ENCODE measurements at regions not wholly inside any gene's neighbourhood (a gene's known extent, or its start where the extent isn't known, plus 50 kb on each side); places are given as distances from the start of the nearest gene placed in this dataset.

DNA sequence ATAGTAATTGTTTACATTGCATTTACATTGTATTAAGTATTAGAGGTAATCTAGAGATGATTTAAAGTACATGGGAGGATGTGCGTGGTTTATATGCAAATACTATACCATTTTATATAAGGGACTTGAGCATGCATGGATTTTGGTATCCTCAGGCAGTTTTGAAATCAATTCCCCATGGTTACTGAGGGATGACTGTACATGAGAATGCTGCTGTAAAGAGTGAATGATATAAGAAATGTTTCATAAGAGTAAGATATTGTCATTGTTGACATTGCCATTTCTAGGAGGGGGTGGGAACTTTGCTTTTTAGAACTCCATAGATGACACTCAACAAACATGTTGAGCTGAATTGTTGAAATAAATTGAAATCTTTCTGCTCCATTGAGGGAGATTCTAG, 185.0 kb downstream of the SEMA6A start:
- intact Hi-C loops (cut with DNase I) = no loop called here
- ATAC-seq (ENCODE audit: poor library complexity) = no peak
- no peak for DNase-seq

DNA sequence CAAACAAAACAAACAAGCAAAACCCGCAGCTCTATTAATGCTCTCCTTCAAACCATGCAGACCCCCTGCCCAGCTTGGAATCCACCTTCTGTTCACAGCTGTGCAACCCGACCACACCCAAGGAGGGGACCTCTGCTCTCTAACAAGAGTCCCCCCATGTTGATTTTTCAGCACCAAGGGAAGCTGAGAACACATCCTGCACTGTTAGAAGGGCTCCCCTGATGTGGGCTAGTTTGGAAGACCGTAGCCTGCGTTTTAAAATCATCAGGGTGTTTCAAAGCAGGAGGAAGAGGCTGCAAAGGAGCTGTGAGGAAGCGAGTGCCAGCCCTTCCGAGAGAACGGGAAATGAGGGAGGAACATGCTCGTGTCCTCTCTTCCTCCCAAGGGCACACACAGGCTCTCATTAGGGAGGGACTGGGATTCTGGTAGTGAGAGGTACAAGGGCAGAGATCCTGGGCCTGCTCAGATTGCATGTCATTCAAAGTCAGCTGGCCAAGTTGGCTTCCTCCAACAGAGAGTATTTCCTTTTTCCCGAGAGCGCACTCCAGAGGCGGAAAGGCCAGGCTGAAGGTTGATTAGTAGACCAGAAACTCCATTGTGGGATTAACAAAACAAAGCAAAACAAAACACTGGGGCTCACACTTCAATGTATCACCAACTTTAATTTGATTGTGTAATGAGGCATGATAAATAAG, 185.9 kb downstream of the SEMA6A start:
- intact Hi-C loops (cut with DNase I) = no loop called here
- DNase-seq = no peak
- peak; percentile 59 for ATAC-seq (ENCODE audit: poor library complexity)

DNA sequence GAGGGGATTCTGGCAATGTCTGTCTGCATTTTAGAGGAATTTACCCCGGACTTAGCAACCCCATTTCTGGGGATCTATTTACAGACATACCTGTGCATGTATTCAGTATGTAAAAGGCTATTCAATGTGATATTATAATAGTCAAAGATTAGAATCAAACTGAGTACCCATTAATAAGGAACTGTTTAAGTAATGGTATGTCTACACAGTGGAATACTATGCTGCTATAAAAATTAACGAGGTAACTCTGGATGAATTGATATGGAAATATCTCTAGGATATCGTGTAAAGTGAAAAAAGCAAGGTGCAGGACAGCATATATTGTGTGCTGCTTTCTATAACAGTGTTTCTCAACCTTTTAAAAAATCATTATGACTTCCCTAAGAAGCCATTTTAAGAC, 186.9 kb downstream of the SEMA6A start:
- intact Hi-C loops (cut with DNase I) = no loop called here
- DNase-seq = no peak
- ATAC-seq (ENCODE audit: poor library complexity) = no peak

DNA sequence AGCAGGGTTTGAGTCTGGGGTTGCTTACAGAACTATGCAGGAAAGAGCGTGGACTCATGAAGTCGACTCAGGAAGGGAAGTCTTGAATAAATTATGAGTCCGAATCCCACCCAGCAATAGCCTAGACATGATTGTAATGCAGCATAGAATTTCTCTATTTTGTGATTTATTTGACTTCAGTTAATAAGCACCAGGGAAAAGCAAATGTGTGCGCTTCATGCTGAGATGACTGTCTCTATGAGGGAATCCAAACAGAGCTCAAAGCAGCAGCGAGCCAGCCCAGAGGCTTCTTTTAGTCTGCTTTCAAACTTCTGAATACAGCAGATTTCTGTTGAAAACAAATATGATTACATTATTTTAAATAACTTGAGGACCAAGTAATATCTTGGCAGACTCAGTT, 188.0 kb downstream of the SEMA6A start:
- ATAC-seq (ENCODE audit: poor library complexity) (no peak), DNase-seq (no peak)
- intact Hi-C loops (cut with DNase I) = no loop called here

DNA sequence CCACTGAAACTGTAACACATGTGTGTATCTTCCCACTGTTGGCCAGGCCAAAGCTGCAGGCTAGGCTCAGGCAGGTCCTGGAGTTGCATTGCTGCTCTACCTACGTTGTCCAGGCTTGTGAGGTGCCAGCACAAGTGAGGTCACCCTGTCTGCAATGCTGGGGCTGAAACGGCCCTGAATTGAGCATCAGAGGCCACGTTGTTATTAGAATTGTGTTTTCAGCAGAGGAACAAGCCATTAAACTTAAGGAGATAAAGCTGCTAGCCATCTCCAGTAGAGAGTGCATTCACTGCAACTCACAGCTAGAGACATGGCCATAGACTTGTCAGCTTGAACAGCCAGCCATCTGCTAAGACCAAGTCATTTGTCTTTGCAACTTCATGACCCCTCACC, 191.8 kb downstream of the SEMA6A start:
- ATAC-seq (ENCODE audit: poor library complexity) (no peak), DNase-seq (no peak)
- intact Hi-C loops (cut with DNase I) = no loop called here

DNA sequence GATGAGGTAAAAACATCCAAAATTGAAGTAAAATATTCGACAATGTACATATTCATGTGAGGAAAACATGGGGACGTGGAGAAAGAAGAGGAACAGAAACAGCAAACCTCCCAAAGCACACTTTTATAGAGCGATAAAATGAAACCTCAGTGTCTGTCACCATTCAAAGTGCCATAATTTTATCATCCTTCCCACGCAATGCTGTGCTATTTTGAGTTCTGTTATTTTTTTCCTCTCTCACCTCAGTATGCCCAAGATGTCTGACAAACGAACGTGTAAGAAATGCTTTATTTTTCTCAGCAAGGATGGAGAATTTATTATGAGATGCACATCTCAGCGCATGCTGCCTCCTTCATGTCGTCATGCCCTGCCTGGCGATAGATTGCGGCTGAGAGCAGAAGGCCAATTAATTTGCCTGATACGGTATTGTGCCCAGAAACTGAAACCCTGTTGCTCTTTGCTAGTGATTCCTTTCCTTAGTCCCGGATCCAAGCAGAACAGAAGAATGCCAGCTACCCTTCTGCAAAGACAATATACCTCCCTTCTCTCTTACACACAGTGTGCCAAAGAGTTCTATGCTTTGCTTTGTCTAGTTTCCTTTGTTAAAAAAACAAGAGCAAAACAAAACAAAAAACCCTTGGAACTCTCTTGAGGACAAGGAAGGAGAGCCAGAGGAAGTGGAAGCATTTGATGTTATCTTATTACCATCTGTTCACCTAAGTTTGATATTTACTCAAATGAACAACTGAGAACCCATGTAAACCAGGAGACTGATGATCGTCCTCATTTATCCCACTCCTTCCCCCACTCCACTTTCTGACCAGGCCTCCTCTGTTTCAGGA, 192.4 kb downstream of the SEMA6A start:
- DNase-seq (no peak), ATAC-seq (ENCODE audit: poor library complexity) (no peak)
- intact Hi-C loops (cut with DNase I) = no loop called here

DNA sequence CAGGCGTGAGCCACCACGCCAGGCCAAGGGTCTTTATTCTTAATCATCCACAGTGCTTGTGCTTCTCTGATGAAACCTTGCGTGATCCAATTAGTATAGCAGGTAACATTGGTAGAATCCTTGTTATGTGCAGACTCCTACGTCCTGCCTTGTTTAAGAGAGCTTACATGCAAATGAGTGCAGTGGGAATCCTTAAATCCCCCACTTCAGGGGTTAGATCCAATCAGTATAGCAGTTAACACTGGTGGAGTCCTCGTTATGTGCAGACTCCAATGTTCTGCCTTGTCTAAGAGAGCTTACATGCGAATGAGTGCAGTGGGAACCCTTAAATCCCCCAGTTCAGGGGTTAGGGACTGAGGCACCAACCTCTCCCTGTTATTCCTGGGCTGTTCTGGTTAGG, 193.4 kb downstream of the SEMA6A start:
- no peak for DNase-seq
- no peak for ATAC-seq (ENCODE audit: poor library complexity)
- intact Hi-C loops (cut with DNase I) = no loop called here

DNA sequence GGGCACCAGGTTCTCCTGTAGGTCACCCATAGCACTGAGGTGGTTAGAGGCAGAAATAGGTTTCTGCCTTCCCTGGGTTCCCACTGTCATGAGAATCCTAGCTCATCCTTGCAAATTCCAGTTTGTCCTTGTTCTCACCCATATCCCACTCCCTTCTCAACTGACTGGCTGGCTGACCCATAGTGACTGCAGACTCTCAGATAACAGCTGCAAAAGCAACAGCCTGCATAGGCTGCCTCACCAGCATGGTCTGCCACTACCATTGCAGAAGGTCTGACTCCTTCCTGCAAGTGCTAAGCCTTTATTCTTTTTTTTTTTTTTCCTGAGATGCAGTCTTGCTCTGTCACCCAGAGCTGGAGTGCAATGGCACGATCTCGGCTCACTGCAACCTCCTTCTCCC, 194.0 kb downstream of the SEMA6A start:
- no peak for DNase-seq
- ATAC-seq (ENCODE audit: poor library complexity) = no peak
- intact Hi-C loops (cut with DNase I) = no loop called here

DNA sequence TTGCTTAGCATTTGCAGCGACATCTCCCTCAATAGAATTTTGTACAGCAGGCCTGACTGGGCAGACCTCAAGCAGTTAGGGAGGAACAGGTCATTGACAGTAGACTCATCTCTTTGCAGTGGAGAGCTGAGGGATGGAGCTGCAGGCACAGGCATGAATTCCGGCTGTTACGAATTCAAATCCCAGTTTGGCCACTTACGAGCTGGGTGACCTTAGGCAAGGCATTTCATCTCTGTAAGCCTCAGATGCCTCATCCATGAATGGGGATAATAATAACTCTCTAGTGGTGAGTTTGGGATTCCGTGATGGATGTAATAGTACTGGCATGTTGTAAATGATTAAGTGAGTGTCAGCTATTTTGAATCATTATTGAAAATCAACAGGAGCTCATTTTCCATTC, 195.3 kb downstream of the SEMA6A start:
- intact Hi-C loops (cut with DNase I) = no loop called here
- DNase-seq = no peak
- no peak for ATAC-seq (ENCODE audit: poor library complexity)

DNA sequence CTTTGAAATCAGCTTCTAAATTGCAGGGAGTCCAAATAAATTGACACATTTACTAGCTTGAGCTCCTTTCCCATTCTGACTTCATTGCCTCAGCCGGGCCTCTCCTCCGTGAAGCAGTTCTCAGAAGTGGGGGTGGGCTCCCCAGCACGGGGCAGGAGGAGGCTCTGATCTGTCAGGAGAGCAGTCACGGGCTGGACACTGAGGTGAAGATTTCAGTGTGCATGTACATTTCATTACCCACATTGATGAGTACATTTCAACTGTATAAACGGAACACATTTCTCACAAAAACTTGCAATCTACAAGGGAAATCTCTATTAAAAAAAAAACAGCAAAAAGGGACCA, 195.9 kb downstream of the SEMA6A start:
- ATAC-seq (ENCODE audit: poor library complexity) = no peak
- intact Hi-C loops (cut with DNase I) = no loop called here
- DNase-seq = no peak

DNA sequence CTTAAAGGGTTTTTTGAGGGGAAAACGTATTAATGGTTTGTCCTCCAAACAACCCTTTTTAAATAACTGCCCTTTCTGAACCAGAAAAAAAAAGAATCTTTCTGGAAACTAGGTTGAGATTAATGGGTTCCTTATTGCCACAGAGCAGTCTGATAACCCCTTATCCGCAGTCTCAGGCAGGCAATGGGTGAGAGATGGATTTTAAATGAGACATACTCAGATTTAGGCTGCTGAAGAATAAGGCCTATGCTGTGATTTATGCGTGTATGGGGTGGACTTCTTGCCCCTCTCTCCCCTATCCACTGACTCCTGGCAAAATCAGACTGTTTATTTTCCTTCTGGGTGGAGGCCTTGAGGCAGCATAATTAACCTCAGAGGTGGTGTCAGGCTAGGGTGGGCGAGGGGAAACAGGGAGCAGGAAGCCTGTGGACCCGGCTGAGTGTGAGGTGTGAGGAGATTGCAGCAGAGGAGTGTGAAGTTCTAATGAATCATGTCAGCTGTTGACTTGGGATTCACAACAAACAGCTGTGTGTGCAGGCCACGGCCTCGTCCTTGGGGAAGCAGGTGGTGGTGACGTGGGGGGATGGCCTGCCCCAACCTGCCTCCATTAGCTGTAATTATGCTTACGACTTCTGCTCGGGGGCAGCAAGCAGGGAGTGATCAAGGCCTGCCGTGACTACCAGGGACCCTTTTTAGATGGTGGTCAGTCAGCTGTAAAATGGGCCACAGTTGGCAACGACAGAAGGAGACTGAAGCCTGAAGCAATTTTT, 196.4 kb downstream of the SEMA6A start:
- ATAC-seq (ENCODE audit: poor library complexity) (no peak), DNase-seq (no peak)
- intact Hi-C loops (cut with DNase I) = no loop called here

DNA sequence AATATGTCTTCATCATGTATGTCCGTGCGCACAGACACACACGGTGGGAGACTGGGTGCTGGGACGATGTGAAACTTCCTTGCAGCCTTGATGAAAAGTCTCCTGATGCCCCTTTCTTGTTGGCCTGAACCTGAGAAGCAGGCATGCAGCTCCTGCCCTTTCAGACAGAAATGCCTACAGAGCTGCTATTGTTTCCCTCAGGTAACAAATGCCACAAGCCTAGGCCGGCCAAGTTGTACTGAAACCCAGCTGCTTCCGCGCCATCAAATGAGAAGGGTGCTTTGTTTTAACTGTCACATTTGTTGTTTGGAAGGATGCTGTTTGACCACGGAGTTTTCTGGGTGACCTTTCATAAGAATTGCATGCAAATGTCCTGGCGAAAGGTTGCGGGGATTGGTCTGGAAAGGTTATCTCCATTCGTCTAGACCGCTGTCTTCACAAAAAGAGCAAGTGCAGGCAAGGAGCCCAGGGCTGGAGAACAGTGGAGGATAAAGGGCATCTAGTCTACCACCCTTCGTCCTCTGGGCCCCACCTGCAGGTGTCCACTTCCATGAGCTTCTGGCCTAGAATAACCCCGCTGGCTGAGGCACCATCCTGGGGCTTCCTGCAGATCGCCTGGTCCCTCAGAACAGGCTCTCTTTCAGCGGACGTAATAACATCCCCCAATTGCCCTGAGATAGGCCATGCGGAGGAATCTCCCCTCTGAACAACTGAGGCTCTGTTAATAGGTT, 197.2 kb downstream of the SEMA6A start:
- intact Hi-C loops (cut with DNase I) = no loop called here
- ATAC-seq (ENCODE audit: poor library complexity) (no peak), DNase-seq (no peak)

DNA sequence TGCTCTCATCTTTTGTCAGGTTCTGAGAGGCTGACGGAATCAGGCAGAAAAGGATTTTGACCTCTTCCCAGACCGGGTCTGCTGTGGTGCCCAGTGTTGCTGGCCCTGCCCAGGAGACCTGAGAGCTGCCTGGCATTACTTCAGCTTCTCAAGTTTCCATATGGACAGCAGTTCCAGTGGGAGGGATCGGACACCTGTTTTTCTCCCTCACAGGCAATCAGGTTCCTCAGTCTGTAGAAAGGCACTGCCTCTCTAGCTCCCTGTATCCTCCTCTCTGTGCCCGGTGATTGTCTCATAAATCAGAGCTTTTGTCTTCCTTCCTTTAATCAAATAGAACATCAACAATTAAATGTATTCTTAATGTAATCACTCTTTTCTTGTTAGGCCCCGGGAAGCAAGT, 198.7 kb downstream of the SEMA6A start:
- no peak for DNase-seq
- ATAC-seq (ENCODE audit: poor library complexity) = no peak
- intact Hi-C loops (cut with DNase I) = no loop called here

DNA sequence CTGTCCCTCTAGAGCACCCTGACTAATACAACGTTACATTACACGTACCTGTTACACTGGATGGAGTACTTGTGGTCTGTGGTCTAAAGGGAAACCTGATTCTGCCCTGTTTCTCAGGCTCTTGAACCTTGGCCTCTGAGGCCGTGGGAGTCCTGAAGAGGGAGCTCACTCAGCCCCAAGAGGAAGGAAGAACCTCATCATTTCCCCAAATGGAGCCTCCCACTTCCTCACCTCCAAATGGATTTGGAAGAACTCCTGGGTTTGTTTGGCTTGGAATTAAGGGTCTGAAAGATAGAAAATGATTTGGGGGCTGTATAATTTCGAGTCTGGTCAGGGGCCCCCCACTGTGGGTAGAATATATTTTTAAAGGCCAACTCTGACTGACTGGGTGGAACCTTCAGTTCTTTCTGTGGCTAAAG, 200.2 kb downstream of the SEMA6A start:
- ATAC-seq (ENCODE audit: poor library complexity) (no peak), DNase-seq (no peak)
- intact Hi-C loops (cut with DNase I) = no loop called here

DNA sequence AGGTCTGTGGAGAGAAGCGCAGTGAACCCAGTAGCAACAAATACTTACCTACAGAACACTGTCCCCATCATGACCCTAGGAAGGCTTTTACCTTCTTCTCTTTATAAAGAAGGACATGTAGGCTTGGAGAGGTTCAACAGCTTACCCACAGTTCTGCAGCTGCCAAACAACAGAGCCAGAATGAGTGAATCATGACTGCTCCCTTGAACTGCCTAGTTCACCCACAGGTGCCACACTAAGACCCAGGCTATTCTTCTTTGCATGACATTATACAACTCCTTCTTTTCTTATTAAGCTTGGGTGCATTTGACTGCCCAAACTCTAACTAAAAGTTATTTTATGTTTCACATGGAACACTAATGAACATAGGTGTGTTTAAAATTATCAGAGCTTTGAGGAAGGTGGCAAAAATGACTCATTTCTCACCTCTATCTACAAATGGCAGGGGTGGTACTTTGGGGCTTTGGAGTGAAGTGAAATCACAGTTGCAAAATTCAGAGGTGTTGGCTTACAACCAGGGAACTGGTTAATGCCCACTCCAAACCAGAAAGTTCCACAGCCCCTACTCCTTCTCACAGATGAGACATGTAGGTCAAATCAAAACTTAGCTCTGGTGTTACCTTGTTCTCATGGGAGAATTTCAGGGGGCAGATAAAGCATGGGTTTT, 201.6 kb downstream of the SEMA6A start:
- intact Hi-C loops (cut with DNase I) = no loop called here
- ATAC-seq (ENCODE audit: poor library complexity) (no peak), DNase-seq (no peak)

DNA sequence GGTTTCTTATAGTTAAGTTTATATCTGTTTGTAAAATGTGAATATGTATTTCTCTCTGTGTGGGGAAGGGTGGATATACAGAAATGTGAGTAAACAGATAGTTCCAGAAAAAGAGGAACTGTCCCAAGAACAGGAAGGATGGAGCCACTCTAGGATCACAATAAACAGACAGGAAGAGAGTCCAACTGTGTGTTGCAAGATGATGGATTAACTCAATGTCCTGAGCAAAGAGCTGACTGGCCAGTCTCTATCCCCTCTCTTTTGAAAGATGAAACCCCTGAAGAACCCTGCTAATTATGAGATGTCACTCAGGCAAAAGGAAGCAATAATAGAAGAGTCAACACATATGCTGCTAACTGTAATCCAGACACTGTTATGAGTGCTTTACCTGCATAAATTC, 202.7 kb downstream of the SEMA6A start:
- DNase-seq = no peak
- peak; percentile 66 for ATAC-seq (ENCODE audit: poor library complexity)
- intact Hi-C loops (cut with DNase I) = no loop called here

DNA sequence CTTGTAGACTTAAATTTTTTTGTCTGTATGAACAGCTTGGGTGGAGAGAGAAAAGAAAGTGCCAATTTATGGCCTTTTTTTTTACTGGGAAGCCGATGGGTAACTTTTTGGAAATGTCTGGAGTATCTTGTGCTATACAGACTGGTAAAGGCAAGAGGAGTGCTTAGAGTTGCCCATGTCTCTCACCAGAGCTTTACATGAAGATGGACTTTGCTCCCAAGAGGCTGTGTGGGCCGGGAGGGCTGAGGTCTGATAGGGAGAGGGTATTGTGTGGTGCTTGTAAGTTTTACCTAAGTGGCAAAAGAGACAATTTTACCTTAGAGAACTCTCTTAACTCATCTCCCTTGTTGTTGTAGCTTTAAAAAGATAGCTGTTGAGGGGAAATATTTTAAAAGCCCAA, 203.2 kb downstream of the SEMA6A start:
- ATAC-seq (ENCODE audit: poor library complexity) = no peak
- intact Hi-C loops (cut with DNase I) = no loop called here

DNA sequence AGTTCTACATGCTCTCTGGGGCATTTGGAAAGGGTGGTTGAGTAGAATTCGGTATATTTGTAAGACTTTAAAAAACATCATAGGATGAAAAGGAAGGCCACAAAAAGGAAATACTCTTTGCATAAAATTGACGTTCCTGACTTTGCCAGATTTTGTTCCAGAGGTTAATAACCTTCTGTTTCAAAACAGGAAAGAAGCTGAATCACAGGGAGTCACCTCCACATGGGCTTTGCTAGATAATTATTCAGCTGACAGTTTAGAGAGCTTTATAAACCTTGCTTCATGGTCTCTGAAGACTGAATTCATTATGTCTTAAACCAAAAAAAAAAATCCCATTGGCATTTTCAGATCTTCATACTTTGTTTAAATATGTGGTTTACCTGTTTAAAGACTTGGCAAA, 203.7 kb downstream of the SEMA6A start:
- intact Hi-C loops (cut with DNase I) = no loop called here
- ATAC-seq (ENCODE audit: poor library complexity) (peak; percentile 41), DNase-seq (no peak)

More for the DNA sequence above, 203.2 kb downstream of the SEMA6A start:
- no peak for DNase-seq

DNA sequence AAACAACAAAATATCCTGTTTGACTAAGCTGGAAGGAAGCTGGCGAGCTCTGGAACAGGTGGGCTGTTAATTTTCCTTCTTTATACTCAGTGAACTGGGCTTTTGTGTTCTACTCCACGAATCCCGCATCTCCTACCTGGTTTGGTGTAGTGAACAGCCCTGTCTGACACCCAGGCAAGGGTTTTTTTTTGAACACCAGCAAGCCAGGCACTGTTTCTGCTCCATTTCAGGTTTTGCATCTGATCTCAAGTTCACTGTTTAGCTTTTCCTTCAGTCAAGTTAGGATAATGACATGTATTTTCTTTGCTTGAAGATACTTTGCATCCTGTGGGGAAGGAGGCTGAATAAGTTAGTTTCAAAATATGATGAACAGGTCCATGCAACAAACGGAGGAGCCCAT, 204.5 kb downstream of the SEMA6A start:
- intact Hi-C loops (cut with DNase I) = no loop called here
- no peak for DNase-seq

More for the DNA sequence above, 204.5 kb downstream of the SEMA6A start:
- no peak for ATAC-seq (ENCODE audit: poor library complexity)

Data from Right ventricle myocardium superior (tissue), 1 donor.